ENCODE measurements at regions not wholly inside any gene's neighbourhood (a gene's known extent, or its start where the extent isn't known, plus 50 kb on each side); places are given as distances from the start of the nearest gene placed in this dataset.
"Not testable (repeated sequence)": the region's sequence is repeated elsewhere in the genome, so short reads cannot be mapped to it uniquely, and the experiment has no call there.

DNA sequence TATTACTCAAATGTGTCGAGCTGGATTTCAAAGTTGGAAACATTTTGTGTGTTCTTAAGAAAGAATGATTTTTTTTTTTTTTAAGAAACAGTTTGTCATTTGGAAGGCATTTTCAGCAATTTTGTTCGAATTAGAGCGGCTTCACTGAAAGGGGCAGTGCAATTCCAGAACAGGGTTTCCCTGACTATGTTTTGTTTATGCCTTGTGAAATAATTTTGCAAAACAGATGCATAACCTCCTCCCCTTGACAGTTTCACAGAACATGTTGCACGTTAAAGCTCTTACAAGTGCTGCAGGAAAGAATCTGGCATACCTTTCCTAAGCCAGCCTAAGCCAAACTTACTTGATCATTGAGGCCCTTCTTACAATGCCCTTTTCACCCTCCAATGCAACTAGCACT lies 216.0 kb upstream of the SSTR4 start:
- DNase-seq (ENCODE audit: low spot score): no peak

DNA sequence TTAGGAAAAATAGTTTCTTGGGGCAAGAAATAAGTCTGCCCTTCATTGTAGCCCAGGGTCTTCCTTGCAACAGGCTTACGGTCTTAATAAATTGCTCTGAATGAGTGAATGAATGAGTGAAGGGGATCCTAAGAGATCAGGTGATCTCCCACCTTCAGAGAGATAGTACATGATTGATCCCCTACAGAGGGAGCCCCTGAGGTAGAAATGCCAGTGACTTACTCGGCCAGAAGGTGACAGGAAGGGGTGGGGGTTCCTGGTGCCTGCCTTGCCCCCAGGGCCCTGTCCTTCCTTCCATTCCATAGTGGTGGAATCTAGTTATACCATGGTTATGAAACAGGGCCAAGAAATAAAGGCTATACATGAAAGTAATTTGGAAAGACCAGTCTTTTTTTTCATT lies 215.3 kb upstream of the SSTR4 start:
- no peak for DNase-seq (ENCODE audit: low spot score)

DNA sequence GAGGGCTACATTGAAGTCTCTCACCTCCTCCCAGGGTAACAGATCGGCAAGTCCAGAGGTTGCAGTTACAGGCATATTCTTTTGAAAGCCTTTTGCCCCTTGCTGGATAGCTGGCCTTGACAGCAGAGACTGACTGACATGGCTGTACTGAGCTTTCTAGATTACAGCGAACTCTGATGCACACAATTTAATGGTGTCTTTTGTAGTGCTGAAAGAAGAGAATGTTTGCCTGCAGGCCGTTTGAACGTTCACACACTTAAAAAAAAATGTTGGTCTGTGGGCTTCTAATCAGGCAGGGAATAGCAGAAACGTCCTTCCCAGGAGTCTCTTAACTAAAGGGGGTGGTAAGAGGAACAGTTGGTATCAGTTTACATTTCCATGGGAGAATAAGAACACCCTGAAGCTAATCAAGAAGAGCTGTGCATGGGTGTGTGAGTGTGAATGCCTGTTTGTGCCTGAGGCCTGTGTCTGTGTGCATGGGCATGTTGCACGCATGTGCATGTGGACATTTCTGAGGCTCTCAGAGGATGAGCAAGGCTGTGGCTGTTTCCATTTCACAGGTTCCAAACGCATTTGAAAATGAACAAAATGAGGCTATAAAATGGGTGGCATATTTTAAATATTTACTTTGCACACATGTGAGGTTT lies 213.9 kb upstream of the SSTR4 start:
- no peak for DNase-seq (ENCODE audit: low spot score)

DNA sequence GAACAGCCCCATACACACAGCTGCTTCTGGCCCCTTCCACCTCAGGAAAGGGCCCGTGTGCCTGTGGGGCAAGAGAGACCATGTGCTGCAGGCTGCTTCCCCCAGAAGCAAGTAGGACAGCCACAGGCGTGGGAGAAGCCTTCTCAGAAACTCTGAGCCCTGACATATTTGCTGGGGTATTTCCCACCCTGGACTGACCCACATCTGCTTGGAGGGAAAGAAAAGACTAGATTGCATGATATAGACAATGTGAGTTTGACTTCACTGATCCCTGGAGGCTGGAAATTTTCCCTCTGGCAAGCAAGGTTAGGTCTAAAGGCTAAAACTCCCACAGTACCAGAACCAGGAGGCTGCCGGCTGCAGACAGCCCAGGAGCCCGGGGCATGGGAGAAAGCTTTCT lies 213.3 kb upstream of the SSTR4 start:
- no peak for DNase-seq (ENCODE audit: low spot score)

DNA sequence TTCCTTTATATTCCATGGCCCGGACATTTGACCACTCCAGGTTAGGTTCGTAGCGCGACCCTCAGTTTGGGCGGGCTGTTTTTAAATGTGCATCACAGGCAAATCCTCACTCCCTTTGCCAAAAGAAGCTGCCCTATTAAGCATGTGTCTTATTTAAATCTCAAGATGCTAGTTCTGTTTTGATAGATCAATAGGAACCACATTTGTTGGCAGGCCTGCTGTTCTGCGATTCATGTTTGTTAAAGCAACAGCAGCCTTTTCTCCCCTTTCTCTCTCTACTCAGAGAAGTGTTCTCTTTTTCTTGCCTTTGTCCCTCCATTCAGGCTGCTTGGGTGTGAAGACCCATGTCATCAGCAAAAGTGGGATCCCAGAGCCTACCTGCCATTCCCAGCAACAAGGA lies 212.0 kb upstream of the SSTR4 start:
- no peak for DNase-seq (ENCODE audit: low spot score)

DNA sequence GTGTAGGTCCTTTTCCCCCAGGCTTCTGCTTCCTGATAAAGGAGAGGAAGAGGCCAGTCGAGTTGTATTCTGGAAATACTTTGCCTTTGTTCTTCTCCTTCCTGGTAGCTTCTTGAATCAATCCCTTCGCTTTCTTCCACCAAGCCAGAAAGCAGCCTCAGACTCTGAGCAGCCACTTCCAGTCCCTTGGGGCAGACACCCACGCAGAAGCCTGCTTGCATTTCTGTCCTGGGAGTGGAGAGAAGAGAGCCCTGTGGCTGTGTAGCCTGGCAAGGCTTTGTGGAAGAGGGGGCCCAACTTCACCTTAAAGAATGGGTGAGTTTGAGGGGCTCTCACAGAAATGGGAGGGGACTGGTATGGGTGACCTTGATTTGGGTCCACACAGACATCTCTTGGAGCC lies 211.0 kb upstream of the SSTR4 start:
- no peak for DNase-seq (ENCODE audit: low spot score)

DNA sequence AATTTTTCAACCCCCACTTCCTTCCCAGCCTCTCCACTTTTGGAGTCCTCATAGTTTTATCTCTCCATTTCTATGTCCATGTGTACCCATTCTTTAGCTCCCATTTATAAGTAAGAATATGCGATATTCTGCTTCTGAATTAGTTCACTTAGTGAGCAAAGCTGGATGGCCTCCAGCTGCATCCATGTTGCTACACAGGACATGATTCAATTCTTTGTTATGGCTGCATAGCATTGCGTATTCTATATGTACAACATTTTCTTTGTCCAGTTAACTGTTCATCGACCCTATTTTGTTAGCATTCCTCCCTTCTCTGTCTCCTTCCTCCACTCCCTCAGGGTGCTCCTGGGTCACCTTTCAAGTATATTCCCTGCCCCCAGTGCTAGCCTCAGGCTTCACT lies 210.0 kb upstream of the SSTR4 start:
- DNase-seq (ENCODE audit: low spot score): no peak

DNA sequence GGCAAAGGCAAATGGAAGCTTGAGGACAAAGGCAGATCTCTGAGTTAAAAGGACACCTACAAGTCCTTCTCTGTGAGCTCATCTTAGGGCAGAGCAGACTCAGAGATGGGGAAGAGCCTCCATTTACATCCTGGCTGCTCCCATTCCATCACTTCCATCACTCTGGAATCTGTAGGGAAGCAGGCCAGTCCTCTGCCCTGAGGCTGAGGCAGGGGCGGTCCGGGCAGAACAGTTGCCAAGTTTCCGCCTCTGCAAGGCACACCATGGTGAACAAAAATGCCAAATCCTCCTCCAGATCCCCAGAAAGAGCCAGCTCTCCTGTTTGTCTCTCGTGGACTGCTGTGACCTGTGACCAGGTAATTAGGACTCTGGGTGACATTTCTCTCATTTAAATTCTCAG lies 209.6 kb upstream of the SSTR4 start:
- no peak for DNase-seq (ENCODE audit: low spot score)

DNA sequence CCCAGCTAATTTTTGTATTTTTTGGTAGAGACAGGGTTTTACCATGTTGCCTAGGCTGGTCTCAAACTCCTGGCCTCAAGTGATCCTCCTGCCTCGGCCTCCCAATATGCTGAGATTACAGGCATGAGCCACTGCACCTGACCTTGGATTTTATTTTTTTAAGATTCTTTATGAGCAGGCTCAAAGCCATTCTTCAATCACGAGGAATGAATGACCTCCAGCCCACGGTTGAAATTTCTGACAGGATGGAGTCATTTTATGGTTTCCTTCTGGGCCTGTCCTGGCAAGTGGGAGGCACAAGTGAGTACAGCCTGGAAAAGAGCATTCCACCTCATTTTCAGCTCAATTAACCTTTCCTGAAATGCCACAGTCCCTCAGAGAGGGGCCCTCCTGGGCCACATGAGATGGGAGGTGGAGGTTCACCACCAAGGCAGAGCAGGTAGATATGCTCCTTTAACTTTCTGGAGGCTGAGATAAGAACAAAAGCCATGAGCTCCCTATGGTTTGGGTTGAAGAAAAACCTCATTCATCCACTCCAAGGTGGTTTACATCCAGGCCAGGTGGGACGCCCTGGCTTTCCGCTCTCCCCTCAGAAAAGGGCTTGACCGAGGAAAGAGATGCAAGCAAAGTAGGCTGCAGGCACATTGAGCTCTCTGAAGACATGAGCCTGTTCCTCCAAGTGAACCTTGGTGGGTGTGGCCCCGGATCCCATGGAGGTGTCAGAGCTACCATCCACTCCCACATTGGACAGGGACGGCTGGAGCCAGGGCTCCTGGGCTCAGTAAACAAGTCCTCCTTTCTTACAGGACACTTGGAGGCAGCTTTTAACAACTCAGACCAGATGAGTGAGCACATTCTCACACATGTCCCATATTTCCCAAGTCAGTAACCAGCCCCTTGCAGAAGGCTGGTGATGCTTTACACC lies 208.5 kb upstream of the SSTR4 start:
- no peak for DNase-seq (ENCODE audit: low spot score)

DNA sequence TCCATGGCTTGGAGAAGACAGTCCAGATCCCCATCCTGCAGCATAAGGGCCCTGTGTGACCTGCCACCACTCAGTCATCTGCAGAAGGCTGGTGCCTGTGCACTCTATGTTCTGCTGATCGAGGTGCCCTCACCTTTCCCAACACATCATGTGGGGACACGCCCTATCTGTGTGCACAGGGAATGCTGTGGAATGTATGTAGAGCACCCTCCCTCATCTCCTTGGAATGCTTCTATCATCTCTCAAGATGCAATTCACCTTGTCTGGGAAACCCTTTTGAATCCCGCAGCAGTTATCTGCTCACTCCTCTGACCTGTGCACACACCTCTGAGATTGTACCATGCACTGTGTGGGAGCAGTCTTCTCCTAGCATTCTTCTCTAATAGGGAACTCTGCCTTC lies 207.2 kb upstream of the SSTR4 start:
- DNase-seq (ENCODE audit: low spot score): no peak

DNA sequence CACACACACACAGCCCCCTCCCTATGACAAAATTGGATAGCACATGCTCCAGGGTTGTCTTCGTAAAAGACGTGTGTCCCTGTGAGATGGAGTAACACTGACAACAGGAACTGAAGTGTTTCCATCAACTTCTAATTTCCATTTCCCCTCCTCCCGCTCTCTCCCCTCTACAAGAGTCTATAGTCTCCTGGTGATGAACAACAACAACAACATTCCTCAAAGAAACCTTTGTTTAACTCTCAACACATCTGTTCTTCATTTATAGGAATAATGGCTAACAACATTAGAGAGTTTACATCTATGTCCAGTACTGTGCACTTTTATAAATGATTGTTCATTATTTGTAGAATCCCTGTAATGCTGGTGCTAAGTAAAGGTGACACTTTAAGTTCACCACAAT lies 205.8 kb upstream of the SSTR4 start:
- no peak for DNase-seq (ENCODE audit: low spot score)

DNA sequence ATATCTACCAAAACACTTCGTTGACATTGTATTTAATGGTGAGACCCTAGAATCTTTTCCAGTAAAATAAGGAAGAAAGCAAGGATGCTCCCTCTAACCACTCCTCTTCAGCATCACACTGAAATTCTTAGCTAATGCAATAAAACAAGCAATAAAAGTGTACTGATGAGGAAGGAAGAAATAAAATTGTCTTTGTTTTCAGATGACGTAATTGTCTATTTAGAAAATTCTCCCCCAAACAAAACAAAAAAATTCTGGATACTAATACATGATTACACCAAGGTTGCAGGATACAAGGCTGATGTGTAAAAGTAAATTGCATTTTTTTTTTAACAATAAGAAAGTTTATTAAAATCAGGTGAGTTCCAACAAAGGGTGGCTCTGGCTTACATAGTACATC lies 205.0 kb upstream of the SSTR4 start:
- DNase-seq (ENCODE audit: low spot score): no peak

DNA sequence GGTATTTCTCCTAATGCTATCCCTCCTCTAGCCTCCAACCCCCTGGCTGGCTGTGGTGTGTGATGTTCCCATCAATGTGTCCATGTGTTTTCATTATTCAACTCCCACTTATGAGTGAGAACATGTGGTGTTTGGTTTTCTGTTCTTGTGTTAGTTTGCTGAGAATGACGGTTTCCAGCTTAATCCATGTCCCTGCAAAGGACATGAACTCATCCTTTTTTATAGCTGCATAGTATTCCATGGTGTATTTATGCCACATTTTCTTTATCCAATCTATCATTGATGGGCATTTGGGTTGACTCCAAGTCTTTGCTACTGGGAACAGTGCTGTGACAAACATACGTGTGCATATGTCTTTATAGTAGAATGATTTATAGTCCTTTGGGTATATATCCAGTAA lies 204.4 kb upstream of the SSTR4 start:
- not testable (repeated sequence) for DNase-seq (ENCODE audit: low spot score)

DNA sequence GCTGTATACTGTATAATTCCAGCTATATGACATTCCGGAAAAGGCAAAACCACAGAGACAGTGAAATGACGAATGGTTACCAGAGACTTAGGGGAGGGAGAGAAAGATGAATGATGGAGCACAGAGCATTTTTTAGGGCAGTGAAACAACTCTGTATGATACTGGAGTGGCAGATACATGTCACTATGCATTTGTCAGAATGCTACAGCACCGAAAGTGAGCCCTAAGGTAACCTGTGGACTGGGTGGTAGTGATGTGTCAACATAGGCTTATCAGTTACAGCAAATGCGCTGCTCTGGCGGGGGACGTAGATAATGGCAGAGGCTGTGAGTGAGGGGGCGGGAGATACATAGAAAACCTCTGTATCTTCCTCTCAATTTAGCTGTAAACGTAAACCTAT lies 201.3 kb upstream of the SSTR4 start:
- DNase-seq (ENCODE audit: low spot score): no peak

DNA sequence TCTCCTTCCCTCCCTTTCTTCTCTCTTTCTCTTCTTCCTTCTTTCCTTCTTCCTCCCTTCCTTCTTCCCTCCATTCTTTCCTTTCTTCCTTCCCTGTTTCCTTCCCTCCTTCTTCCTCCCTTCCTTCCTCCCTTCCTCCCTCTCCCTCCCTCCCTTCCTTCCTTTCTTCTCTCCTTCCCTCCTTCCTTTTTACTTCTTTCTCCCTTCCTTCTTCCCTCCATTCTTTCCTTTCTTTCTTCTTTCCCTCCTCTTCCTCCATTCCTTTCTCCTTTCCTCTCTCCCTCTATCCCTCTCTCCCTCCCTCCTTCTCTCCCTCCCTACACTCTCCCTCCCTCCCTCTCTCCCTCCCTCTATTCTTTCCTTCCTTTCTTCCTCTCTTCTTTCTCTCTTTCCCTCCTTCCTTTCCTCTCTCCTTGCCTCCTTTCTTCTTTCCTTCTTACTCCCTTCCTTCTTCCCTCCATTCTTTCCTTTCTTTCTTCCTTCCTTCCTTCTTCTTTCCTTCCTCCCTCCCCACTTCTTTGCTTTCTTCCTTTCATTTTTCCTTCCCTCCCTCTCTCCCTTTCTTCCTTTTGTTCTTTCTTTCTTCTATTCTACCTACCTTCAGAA lies 200.4 kb upstream of the SSTR4 start:
- DNase-seq (ENCODE audit: low spot score): no peak

DNA sequence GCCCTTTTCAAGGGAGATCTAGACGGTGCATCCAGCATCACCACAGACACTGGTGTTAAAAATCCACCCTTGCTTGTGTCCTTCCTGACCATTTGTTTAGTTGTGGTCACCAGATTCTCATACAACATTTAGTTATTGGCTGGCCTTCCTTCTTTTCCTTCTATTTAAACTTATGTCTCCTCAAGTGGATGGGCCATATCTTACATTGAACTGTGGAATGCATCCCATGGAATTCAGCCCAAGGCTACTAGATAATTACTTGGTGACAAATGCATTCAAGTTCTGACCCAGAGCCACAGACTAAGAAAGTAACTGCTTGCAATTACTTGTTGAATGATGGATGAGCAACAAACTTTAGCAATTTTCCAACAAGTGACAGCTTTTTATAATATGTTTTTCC lies 198.9 kb upstream of the SSTR4 start:
- no peak for DNase-seq (ENCODE audit: low spot score)

DNA sequence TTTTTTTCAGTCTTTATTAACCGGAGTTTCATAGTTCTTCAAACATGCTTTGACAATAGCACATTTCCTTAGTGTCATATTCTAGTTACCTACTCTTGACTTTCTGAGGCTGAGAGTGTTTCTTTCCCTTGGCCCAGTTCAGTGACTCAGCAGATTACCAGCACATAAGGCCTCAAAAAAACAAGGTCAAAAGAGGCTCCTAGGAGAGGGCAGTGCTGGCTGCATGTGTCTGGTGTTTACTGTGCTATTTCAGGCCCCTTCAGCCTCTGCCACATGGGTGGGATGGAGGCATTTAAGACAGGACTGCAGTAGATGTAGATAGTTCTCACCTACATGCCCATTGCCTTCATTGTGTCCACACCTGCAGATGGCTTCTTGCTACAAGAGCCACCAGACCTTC lies 198.2 kb upstream of the SSTR4 start:
- DNase-seq (ENCODE audit: low spot score): no peak

DNA sequence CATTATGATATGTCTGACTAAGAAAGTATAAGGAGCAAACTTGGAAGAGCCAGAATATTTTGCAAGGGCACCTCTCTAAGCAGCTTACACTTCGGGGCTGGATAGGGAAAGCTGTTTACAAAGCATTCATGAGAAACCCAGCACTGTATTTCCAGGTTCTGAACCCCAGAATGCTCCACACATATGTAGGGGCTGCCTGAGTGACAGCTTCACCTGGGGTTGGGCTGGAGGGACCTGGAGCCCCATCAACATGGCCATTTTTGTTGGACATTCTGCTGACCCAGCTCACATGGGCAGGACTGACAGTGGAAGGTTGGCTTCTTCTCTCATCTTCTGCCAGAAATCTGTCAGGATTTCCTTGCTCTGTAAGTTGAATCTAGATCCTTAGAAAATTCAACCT lies 197.1 kb upstream of the SSTR4 start:
- DNase-seq (ENCODE audit: low spot score): no peak

DNA sequence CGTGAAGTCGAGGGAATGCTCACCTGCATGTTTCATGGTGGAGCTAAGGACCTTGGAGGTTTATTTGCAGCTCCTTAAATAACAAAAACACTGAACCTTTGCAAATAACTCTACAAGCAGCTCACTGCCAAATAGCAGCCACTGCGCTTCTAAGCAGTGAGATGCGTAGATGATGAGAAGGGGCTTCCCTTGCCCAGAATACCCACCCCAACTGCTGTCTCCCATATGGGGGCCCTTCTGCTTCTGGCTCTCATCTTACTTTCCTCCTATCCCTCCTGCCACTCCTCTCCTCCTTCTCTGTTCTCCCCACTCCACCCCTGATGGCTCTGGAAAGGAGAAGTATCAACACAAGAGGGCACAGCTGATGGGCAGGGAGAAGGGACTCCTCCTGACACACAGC lies 193.3 kb upstream of the SSTR4 start:
- no peak for DNase-seq (ENCODE audit: low spot score)

DNA sequence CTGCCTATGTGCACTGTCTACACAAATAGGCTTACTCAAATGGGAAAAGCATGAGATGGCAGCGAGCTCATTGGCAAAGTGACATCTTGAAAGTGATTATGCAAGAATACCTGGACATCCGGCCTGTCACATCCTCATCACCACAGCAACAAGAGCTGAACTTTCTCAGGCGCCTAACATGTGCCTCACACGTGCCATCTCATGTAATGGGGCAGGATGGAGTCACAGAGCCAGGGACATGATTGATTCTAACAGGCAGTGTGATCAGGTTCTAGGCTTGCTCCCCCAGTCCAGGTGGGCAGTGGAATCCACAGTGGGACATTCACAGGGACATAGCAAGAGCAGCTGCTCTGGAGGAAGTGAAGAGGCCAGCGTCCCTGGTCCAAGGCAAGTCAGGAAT lies 192.3 kb upstream of the SSTR4 start:
- DNase-seq (ENCODE audit: low spot score): no peak

DNA sequence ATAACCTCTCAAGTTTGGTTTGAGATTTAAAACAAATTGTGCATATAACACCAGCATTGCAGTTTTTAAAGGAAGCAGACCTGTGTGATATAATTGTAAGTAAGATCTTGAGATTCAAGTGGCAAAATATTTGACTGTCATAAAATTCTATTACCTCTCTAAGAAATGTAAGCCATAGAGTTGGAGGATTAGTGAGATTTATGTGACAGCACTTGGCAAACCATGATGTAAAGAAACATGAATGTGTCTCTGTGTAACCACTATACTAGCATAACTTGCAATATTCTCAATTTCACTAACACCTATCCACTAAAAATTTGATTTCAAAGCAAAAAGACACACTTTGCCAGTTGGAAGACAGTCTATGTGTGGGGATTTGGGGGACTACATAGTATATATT lies 190.2 kb upstream of the SSTR4 start:
- DNase-seq (ENCODE audit: low spot score): no peak

DNA sequence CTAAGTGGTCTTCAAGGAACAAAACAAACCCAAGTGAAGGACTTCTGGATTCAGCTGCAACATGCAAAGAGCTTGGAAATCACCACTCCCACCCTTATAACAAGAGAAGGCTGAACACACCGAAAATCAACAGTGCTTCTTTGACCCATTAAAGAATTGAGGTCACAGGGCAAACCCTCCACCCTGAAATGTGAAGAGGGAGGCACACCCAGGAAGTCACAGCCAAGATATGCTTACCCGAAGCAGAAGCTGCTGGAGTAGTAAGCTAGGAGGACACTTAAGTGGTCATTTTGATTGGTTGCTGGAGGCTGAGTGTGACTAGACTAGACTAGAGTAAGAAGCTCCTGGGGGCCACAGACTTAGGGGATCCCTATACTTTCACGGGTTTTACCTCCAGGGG lies 188.2 kb upstream of the SSTR4 start:
- DNase-seq (ENCODE audit: low spot score): no peak

DNA sequence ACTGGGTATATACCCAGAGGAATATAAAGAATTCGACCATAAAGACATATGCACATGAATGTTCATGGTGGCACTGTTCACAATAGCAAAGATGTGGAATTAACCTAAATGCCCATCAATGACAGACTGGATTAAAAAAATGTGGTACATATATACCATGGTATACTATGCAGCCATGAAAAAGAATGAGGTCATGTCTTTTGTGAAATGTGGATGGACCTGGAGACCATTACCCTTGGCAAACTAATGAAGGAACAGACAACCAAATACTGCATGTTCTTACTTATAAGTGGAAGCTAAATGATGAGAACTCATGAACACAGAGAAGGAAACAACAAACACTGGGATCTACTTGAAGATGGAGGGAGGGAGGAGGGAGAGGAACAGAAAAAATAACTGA lies 186.7 kb upstream of the SSTR4 start:
- no peak for DNase-seq (ENCODE audit: low spot score)

Measured in RKO (cell line).